DMS79 (cell line): ENCODE measurements at regions not wholly inside any gene's neighbourhood (a gene's known extent, or its start where the extent isn't known, plus 50 kb on each side); places are given as distances from the start of the nearest gene placed in this dataset.
A peak's percentile ranks its signal among the peaks of the same experiment; 100 is the strongest.
"Not testable (repeated sequence)": the region's sequence is repeated elsewhere in the genome, so short reads cannot be mapped to it uniquely, and the experiment has no call there.

Experiments
- DNase-seq: peaks from one replicate; lab custom pipeline; 2025; lab: John Stamatoyannopoulos, UW

DNA sequence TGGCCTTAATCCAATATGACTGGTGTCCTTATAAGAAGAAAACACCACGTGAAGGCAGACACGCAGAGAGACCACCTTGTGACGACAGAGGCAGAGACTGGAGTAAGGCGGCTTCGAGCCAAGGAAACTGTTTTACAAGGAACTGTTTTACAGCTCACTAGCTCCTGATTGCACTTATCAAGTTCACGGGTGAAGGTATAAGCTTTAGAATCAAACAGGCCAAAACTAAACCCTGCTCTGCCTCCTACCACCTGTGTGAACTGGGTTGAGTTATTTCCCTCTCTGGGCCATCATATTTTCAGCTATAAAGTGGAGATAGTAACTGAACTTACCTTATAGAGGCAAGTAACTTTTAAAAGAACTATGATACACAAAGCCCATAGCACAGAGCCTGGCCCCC is 166.9 kb upstream of the NFIA start:
- no peak for DNase-seq

DNA sequence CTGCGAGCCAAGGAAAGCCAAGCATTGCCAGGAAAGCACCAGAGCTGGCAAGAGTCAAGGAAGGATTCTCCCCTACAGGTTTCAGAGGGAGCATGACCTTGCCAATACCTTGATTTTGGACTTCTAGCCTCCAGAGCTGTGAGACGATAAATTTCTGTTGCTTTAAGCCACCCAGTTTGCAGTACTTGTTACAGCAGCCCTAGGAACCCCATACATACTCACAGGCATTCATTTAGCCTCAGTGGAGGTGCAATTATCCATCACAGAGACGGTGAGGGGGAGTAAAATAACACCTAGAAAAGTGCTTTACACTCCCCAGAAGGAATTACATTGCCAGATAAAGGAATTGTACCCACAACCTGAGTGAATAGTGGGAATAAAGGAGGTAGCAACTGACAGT is 167.4 kb upstream of the NFIA start:
- no peak for DNase-seq

DNA sequence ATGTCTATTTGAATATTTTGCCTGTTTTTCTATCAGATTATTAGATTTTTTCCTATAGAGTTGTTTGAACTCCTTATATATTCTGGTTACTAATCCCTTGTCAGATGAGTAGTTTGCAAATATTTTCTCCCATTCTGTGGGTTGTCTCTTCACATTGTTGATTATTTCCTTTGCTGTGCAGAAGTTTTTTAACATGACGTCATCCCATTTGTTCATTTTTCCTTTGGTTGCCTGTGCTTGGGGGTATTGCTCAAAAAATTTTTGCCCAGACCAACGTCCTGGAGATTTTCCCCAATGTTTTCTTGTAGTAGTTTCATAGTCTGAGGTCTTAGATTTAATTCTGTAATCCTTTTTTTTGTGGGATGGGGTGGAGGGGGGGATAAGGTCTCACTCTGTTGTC is 168.7 kb upstream of the NFIA start:
- DNase-seq, result not testable (repeated sequence)

DNA sequence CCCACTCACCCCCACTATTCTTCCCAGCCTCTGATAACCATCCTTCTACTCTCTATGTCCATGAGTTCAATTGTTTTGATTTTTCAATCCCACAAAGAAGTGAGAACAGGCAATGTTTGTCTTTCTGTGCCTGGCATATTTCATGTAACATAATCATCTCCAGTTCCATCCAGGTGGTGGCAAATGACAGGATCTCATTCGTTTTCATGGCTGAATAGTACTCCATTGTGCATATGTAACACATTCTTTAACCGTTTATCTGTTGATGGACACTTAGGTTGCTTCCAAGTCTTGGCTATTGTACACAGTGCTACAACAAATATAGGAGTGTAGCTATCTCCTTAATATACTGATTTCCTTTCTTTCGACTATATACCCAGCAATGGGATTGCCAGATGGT is 169.3 kb upstream of the NFIA start:
- no peak for DNase-seq

DNA sequence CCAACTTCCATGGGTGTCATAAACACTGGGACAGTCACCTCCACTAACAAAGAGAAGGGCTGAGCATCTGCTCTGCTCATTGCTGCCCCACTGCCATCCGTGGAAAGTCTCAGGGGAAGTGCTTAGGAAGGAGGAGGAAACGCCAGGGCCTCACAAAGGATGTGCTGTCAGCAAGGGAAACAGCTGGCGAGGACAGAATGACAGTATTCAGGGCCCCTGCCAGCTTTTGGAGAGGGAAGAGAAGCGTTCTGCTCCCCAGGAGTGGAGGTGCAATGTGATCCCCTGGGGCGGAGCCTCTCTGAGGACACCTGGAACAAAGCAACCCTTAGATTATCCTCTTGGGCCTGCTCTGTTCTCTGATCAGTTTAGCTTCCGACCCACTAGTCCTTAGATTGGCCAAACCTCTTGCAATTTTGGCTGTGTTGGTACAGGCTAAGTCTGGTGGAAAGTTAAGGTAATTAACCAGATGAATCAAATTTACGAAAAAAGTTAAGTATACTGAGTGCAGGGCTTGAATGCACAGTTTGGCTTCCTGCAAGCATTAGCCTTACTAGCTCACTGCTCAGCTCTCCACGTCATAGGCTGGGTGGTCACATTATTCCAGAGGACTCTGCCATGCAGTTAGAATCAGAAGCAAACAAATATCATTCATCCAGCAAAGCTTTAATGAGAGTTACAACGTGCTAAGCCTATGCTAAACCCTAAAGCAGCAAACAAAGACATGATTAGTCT is 170.2 kb upstream of the NFIA start:
- DNase-seq, result no peak

DNA sequence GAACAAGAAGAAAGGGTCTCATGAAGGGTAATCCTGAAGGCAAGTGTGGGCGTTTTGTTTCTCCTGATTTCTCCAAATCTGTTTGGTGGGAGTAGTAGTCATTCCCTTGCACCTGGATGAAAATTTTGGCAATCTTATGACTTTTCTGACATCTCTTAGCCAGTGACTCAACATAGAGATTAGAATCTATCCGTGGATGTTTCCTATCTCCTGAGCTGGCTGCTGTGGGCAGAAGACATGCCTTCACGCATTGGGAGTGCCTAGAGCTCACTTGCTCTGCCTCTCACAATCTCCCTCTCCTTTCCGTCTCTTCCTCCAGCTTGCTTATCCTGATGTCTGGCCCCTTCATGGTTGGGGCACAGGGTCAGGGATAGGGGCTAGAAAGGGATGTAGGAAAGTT is 174.2 kb upstream of the NFIA start:
- DNase-seq, result no peak

DNA sequence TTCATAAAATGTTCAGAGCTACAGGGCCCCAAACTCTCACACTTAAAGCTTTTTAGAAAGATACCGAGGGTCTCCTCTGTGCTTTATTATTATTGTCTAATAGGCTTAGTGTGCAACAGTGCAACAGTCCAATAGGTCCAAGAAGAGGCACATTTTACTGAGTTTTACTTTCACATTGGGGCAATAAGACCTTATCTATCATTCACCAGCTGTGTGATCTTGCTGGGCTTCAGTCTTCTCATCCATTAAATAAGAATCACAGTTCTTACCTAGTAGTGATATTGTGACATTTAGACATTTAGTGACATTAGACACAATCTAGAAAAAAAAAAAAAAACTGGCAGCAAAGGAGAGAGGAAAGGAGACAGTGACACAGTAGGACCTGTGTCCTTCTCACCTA is 175.8 kb upstream of the NFIA start:
- DNase-seq, result no peak

DNA sequence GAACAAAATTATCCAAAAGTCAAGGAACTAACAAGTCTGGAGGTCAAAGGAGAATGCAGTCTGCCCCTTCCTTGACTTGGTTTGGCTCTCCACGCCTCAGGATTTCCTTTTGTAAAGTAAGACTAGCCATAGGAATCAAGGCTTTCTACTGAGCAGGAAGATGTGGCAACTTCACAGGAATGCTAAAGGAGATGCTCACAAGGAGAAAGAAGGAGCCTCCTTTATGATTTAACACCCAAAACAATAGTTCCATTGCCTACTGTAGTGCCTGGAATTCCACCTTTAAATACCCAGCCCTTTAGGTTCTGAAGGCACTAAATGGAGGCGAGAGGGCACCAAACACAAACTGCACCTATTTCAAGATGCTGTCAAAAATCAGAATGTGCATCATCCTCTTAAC is 176.3 kb upstream of the NFIA start:
- no peak for DNase-seq

DNA sequence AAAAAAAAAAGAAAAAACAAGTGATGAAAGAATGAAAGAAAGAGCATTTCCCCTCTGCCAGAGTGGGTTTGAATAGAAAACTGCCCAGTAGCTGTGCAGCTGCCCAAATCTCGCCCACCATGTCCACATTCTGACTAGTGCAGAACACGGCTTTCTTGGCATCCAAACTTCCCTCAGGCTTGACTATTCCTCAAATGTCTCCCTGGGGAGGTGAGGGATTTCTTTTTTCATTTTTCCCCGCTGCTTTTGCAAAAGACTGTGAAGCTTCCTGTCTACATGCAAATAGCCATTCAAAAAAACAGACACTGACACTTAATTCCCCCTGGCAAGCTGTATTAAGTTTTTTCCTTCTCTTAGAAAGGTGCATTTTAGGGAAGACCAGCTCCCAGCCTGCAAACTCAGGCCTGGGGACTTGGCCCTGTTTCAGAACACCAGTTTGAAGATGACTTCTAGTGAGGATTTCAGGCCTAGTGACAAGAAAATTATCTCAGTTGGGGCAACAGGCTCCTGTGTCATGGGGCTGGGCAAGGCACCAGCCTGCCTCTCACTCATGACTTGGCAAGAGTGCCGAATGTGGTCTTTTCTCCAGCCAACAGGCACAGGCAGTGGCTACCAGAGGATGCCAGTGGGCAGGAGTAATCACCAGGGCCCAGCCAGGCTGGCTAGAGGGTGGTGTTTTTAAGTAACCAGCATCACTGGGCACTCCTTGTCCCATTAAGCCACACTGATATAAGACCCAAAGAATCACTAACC is 178.1 kb upstream of the NFIA start:
- peak; percentile 41 for DNase-seq

DNA sequence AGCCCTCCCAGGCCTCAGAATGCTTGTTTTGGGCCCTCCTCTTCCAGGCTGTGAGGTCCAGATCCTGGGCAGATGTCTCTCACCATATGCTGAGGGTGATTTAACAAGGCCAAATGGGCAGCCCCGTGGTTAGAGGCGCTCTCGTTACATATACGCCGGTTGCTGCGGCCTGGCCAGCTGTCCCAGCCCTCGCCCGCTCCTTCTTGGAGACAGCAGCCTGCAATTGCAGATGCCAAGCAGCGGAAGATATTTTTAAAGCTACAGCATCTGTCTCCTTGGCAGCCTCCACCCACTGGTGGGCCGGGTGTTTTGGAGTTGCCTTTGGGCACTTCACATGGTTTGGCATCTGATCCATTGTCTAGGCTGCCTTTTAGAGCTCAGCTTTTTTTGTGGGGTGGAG is 178.8 kb upstream of the NFIA start:
- DNase-seq, result no peak

DNA sequence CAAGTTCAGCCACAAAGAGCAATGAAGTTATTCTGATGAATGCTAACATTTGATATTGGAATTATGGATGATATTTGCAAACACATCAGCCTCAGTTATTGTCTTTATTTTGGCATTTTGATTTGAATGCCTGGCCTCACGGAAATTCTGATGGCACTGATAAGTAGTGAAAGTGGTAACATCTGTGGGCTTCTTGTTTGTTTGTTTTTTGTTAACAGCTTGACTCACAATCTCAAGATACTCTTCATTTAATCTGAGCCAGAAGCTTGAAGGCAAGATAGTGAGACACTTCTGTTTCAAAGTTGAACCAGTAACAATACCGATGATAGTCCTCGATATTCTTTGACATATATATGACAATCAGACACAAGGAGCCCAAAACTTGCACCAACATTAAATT is 182.9 kb upstream of the NFIA start:
- DNase-seq, result no peak

DNA sequence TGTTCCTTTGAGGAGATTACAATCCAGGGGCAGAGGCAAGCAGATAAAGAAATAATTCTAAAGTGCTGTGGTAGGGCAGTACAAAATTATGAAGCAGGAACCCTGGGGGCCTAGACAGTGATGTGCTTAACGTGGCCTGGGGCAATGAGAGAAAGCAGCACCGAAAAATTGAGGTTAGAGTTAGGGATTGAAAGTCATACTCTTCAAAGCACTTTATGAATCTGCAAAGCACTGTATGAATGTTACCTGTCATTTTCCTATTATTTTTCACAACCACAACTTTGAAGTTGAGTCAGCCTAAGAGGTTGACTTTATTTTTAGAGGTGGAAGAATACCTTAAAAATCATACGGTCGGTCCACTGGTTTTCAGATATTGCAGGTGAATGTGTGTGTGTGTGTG is 183.4 kb upstream of the NFIA start:
- DNase-seq, result no peak

DNA sequence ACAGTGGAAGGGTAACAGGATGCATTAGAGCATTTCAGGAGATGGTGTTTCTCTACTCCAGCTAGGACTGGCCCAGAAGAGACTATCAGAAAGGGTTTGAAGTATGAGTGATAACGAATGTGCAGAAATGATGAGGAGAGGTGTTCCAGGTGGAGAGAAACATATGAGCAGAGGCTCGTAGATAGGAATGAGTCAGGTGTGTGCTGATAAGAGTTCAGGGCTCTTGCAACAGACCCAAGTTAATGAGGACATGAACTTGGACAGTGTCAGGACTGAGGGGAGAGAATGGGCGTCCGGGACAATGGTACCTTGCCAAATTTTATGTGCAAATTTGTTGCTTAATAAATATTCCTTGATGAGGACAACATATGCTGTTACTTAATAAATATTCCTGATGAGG is 183.9 kb upstream of the NFIA start:
- no peak for DNase-seq

DNA sequence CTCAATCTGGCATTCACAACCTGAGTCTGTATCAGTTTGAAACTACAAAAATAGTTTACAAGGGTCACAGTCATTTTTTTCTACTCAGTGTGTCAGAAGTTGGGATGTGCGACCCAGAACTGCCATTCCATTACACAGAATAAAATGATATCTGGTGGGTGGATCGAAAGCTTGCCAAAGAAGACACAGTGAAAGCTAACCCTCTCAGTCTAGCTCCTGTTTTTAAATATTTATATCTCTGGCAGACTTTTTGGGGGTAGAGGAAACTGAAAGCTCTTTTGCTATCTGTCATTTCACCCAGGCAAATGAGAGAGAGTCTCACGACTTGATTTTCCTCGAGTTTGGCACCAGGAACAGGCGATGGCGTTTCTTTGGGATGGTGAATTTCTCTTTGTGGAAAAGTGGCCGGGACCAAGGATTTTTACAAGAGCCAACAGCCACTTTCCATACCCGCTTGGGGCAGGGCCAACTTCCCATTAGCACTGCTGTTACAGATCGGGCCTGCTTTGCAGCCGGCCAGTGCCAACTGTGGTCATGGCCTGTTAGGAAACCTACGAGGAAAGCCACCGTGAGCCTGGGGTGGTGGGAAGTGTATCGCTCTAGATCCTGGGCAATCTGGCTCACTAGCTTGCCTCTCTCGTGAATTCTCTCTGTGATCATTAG is 185.5 kb upstream of the NFIA start:
- DNase-seq, result no peak

DNA sequence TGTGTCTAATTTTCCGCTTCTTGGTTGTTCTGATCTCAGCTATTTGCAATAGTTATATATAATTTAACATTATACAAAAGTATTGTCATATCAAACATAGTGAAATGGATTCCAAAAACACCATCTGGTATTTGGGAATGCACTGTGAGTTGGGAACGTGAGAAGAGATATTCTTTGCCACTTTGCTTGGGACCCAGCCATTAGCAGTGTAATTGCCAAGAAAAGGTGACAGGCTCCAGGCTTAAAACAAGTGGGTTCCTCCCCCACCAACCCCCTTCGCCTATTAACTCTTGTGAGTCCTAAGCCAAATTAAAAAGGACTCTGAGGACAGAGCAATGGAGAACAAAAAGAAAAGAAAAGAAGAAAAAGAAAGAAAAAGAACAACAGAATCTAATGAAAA is 186.7 kb upstream of the NFIA start:
- DNase-seq, result no peak

DNA sequence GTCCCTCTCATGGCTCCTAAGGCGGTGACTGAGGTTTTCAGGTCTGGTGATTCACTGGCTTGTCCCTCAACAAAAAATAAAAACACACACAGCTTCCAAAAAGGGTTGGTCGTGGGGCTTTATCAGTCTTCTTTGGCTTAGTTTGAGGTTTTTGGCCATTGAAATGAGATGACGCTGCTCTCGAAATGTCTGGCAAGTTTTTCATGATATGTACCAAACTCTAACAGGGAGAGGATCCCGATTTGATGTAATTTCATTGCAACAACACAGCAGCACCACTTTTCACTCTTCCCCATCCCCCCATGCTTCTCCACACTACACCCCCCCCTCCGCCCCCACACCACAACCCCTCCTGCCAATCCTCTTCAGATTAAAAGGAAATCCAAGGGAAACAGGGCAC is 187.1 kb upstream of the NFIA start:
- DNase-seq, result no peak

DNA sequence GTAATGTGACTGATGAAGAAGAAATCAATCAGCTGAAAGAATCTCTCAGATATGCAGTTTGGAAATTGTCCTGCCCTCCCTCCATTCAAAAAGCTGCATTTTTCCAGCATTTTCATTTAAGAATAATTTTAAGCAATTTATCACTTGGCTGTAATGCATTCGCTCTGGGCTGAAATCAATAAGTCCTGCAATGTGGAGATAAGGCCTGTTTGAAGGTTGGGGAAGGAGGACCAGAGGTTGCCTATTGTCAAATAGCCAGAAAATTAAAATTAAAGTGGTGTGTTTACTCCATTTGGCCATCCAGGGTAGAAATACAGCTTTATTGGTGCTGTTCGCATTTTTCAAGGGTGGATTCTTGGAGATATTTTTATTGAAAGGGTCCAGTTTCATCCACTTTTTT is 187.6 kb upstream of the NFIA start:
- DNase-seq, result no peak

DNA sequence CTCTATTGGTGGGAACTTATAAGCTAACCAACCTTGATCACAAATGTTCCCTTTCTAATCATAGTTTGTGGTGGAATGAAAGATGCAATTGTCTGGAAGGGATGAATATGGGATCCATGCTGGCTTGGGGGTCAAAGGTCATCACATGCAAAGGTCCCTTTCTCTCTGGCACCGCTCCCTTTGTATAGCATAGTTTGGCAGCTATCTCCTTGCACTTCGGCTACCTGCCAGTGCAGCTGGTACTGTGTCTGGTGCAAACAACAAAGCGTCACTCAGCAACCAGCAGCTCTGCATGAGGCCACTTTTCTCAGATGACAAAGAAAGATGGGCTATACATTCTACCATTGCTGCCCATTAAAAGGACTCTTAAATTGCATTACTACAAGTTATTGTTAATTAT is 188.2 kb upstream of the NFIA start:
- DNase-seq, result no peak

DNA sequence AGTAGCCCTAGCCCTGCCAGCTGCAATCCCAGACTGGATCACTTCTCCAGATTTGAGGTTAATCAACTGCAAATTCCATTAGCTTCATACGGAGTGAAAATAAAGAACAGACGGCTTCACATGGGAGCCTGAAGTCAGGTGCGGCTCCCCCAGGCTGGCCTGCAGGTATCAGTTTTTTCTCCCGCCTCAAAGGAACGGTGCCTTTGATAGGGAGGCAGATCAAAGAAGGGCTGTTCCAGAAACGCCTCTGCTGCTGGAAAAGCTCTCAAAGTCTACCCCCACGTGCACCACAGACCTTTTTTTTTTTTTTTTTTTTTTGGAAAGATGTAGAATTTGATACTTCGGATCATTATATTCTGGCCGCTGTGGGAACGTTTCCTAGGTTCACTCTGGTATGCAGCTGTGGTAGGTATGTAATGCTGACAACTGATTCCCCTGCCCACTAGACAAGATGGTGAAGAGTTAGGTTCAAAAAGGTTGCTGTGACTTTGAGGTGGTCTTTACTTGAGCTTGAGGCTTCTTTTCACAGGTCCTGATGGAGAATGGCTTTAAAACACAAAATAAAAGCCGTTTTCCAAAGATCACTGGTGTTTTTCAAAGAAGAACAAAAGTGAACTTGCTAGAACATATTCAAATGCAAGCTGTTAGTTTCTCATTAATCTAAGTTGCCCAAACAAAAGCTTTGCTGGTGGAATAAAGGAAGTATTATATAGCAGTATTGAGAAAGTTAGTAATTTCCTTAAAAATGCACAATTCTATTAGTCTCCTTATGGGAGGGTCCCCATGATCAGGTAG is 189.0 kb upstream of the NFIA start:
- DNase-seq, result no peak

DNA sequence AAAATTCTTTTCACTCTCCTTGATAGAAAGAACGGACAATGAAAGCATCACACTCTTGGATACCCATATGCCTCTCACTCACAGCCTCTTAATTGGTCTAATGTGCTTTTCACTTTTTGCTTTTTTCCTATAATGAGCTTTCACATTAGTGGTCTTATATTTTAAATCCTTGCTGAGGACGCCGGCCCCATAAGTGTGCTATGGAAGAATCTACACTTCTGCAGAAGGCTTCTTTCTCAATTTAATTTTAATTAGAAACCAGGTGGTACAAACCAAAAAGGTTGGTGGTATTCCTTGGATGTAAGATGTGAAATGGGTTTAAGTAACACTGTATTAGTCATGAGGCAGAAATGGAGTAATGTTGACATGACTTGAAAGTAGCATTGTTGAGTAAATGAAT is 190.6 kb upstream of the NFIA start:
- no peak for DNase-seq

DNA sequence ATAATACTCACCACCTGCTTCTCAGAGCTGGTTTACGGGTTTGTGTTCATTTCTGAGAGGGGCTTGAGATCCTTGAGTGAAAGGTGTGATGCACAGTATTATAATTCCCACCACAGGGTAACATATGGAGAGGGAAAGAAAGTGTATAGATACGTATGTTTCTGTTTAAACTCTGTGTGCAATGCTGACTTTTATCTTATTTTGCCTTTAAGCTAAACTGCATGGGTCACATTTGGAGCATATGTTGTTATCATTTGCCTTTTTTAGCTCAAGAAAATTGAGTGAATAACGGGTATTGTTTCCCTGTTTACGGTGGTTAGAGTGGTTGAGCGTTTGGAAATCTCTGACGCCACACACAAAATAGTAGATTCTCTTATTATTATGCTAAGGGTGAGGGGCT is 191.1 kb upstream of the NFIA start:
- no peak for DNase-seq

DNA sequence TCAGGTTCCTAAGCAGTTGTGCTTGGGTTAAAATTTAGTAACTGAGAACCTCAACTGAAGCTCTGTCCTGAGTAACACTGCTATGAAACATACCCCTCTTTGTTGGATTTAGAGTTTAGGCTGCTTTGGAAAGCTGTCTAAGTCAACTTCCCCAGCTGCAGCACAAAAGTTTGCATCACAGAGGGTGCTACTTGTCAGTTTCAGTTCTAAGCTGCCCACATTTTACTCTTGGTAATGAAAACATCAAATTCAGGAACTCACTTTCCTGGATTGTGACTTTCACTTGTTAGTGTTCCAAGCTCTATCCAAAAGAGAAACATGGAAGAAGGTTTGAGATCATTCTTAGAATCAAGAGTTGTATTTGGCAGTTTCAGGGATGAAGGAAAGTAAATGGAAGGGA is 191.7 kb upstream of the NFIA start:
- DNase-seq, result no peak

DNA sequence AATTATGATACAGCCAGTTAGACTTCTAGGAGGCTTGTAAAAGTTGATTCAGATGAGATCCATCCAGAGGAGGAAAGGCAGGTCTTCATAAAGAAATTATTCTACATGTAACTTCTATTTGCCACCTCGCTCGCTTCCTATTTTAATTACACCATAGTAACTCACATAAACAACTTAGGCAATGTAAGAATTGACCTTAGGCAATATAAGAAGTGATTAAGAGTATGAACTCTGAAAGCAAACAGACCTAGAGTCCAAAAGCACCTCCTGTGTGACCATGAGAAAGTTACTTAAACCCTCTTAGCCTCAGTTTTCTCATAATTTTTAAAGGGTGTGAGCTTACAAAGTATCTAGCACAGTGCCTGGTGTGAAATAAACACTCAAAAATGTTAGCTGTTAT is 192.7 kb upstream of the NFIA start:
- DNase-seq, result no peak
